ENCODE measurements at regions not wholly inside any gene's neighbourhood (a gene's known extent, or its start where the extent isn't known, plus 50 kb on each side); places are given as distances from the start of the nearest gene placed in this dataset.
"Not testable (repeated sequence)": the region's sequence is repeated elsewhere in the genome, so short reads cannot be mapped to it uniquely, and the experiment has no call there.

DNA sequence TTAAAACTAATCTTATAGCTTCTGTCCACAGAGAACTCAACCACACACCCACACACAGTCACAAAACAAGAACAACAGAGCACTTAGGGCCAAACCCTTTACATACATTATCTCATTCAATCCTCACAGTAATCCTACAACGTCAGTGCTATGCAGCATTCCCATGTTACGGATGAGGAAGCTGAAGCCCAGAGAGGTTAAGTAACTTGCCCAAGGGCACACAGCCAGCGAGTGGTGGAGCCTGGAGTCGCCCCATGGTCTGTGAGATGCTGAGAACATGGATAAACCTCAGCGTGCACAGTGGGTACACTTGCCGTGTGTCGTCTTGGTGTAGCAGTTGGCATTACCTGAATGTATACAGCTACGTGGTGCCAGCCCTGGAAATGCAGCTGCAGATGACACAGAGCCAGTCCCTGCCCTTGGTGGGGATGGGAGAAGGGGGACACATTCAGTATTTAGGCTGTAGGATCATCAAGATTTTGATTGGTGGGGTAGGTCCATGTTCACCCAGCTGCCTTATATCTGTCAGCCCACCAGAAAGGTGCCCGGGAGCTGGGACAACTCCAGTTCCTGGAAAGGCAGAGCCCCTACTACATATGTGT is 177.0 kb downstream of the IRF8 start:
- no peak overlapping the region for H3K4me3 ChIP-seq (ENCODE audit: low read length)
- no peaks in the 10 kb centered on the region for H3K36me3 ChIP-seq (ENCODE audit: control insufficient read depth, insufficient read depth, low read length)
- no peaks in the 10 kb centered on the region for H3K9me3 ChIP-seq (ENCODE audit: control insufficient read depth, low read depth, low read length)
- DNase-seq, result no peak
- H3K27ac ChIP-seq (ENCODE audit: low read length), result no peak overlapping the region
- peaks cover 16% of the 10 kb centered on the region for H3K4me1 ChIP-seq (ENCODE audit: control insufficient read depth, insufficient read depth, low read length)
- peaks cover 8% of the 10 kb centered on the region for H3K27me3 ChIP-seq (ENCODE audit: control insufficient read depth, insufficient read depth, low read length)
- WGBS (ENCODE audit: insufficient coverage, low lambda C conversion rate), result no CpG with 5 or more reads among the region's 9 CpGs

DNA sequence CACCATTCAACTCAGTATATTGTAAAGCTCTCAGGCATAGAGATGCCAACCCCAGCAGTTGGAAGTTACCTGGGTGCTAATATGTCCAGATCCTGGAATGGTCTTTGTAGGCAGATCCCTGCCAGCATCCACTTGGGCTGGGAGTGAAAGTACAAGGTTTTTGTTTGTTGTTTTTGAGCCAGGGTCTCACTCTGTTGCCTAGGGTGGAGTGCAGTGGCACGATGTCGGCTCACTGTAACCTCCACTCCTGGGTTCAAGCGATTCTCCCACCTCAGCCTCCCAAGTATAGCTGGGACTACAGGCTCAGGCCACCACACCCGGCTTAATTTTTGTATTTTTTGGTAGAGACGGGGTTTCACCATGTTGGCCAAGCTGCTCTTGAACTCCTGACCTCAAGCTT is 177.6 kb downstream of the IRF8 start:
- no peaks in the 10 kb centered on the region for H3K36me3 ChIP-seq (ENCODE audit: control insufficient read depth, insufficient read depth, low read length)
- no peak overlapping the region for H3K27ac ChIP-seq (ENCODE audit: low read length)
- no peak for DNase-seq
- H3K4me3 ChIP-seq (ENCODE audit: low read length), result no peak overlapping the region
- WGBS (ENCODE audit: insufficient coverage, low lambda C conversion rate), result no CpG with 5 or more reads among the region's 5 CpGs
- peaks cover 8% of the 10 kb centered on the region for H3K27me3 ChIP-seq (ENCODE audit: control insufficient read depth, insufficient read depth, low read length)
- peaks cover 16% of the 10 kb centered on the region for H3K4me1 ChIP-seq (ENCODE audit: control insufficient read depth, insufficient read depth, low read length)
- H3K9me3 ChIP-seq (ENCODE audit: control insufficient read depth, low read depth, low read length), result no peaks in the 10 kb centered on the region

DNA sequence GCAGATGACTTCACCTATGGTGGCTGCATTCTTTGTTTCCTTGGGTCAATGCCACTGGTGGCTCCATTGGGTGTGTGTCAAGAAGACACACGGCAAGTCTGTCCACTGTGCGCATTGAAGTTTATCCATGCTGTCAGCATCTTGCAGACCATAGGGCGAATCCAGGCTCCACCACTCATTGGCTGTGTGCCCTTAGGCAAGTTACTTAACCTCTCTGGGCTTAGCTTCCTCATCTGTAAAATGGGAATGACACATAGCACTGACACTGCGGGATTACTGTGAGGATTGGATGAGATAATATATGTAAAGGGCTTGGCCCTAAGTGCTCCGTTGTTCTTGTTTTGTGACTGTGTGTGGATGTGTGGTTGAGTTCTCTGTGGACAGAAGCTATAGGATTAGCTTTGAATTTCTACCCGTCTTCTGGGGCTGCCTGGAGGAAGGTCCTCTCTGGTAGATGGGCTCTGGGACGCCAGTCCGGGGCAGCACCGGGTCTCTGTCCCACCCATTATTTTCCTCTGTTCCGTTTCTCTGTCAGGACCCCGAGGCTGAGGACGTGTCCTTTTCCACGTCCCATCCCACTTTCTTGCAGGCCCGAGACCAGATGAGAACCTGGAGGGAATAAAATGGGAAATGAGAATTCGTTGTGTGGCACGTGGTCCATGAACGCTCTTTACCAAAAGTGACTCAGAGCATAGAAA is 178.4 kb downstream of the IRF8 start:
- Histone ChIP-seq H3K27me3 (ENCODE audit: control insufficient read depth, insufficient read depth, low read length) (peaks cover 8% of the 10 kb centered on the region), H3K4me3 (ENCODE audit: low read length) (no peak overlapping the region), H3K27ac (ENCODE audit: low read length) (no peak overlapping the region), H3K9me3 (ENCODE audit: control insufficient read depth, low read depth, low read length) (no peaks in the 10 kb centered on the region), H3K36me3 (ENCODE audit: control insufficient read depth, insufficient read depth, low read length) (no peaks in the 10 kb centered on the region), H3K4me1 (ENCODE audit: control insufficient read depth, insufficient read depth, low read length) (peaks cover 16% of the 10 kb centered on the region)
- no peak for DNase-seq
- no CpG with 5 or more reads among the region's 17 CpGs for WGBS (ENCODE audit: insufficient coverage, low lambda C conversion rate)

GRCh38 chr16:86078121-86078600 is 179.2 kb downstream of the IRF8 start:
- Histone ChIP-seq H3K4me3 (ENCODE audit: low read length) (no peak overlapping the region), H3K27me3 (ENCODE audit: control insufficient read depth, insufficient read depth, low read length) (peaks cover 8% of the 10 kb centered on the region), H3K27ac (ENCODE audit: low read length) (no peak overlapping the region), H3K9me3 (ENCODE audit: control insufficient read depth, low read depth, low read length) (no peaks in the 10 kb centered on the region), H3K36me3 (ENCODE audit: control insufficient read depth, insufficient read depth, low read length) (no peaks in the 10 kb centered on the region), H3K4me1 (ENCODE audit: control insufficient read depth, insufficient read depth, low read length) (peaks cover 15% of the 10 kb centered on the region)
- DNase-seq, result no peak
- WGBS (ENCODE audit: insufficient coverage, low lambda C conversion rate), result no CpG with 5 or more reads among the region's 18 CpGs

- H3K4me1 ChIP-seq (ENCODE audit: control insufficient read depth, insufficient read depth, low read length), result peaks cover 13% of the 10 kb centered on the region
- no CpG with 5 or more reads among the region's 13 CpGs for WGBS (ENCODE audit: insufficient coverage, low lambda C conversion rate)
- not testable (repeated sequence) for H3K4me3 ChIP-seq (ENCODE audit: low read length); H3K36me3 ChIP-seq (ENCODE audit: control insufficient read depth, insufficient read depth, low read length); H3K27me3 ChIP-seq (ENCODE audit: control insufficient read depth, insufficient read depth, low read length); DNase-seq; H3K27ac ChIP-seq (ENCODE audit: low read length); H3K9me3 ChIP-seq (ENCODE audit: control insufficient read depth, low read depth, low read length)
These were observed 179.7 kb downstream of the IRF8 start for GRCh38 chr16:86078711-86079110.

GRCh38 chr16:86079255-86079885 is 180.4 kb downstream of the IRF8 start:
- Histone ChIP-seq H3K4me3 (ENCODE audit: low read length) (no peak overlapping the region), H3K36me3 (ENCODE audit: control insufficient read depth, insufficient read depth, low read length) (no peaks in the 10 kb centered on the region), H3K4me1 (ENCODE audit: control insufficient read depth, insufficient read depth, low read length) (peaks cover 8% of the 10 kb centered on the region), H3K27me3 (ENCODE audit: control insufficient read depth, insufficient read depth, low read length) (peaks cover 8% of the 10 kb centered on the region), H3K27ac (ENCODE audit: low read length) (no peak overlapping the region), H3K9me3 (ENCODE audit: control insufficient read depth, low read depth, low read length) (no peaks in the 10 kb centered on the region)
- whole genome bisulfite sequencing (ENCODE audit: insufficient coverage, low lambda C conversion rate), result no CpG with 5 or more reads among the region's 15 CpGs
- DNase-seq, result no peak

DNA sequence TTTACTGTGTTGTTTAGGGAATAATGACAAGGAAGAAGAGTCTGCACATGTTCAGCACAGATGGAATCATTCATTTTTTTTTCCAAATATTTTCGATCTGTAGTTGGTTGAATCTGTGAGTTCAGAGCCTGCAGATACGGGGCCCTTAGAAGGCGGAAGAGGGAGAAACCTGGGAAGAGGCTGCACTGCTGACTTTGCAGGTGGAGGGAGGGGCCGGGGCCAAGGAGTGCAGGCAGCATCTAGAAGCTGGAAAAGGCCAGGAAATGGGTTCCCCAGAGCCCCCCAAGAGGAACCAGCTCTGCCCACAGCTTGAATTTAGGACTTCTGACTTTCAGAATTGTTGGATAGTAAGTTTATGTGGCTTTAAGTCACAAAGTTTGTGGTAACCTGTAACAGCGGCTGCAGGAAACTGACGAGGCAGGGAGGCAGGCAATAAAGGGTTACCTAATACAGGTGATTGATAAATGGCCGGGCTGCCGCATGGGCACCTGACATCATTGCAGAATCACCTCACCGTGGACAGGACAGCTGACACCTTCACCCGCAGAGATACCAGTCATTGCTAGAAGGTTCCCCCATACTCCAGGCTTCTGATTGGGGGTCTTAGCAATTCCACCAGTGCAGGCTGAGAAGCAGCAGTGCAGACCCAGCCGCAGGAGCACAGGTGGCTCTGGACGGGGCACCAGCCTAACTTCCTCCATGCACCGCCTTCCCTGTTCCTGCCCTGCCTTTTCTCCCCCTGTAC is 181.3 kb downstream of the IRF8 start:
- Histone ChIP-seq H3K4me1 (ENCODE audit: control insufficient read depth, insufficient read depth, low read length) (no peaks in the 10 kb centered on the region), H3K27me3 (ENCODE audit: control insufficient read depth, insufficient read depth, low read length) (peaks cover 8% of the 10 kb centered on the region), H3K27ac (ENCODE audit: low read length) (no peak overlapping the region), H3K9me3 (ENCODE audit: control insufficient read depth, low read depth, low read length) (no peaks in the 10 kb centered on the region), H3K4me3 (ENCODE audit: low read length) (no peak overlapping the region), H3K36me3 (ENCODE audit: control insufficient read depth, insufficient read depth, low read length) (no peaks in the 10 kb centered on the region)
- no CpG with 5 or more reads among the region's 13 CpGs for WGBS (ENCODE audit: insufficient coverage, low lambda C conversion rate)
- DNase-seq, result no peak

DNA sequence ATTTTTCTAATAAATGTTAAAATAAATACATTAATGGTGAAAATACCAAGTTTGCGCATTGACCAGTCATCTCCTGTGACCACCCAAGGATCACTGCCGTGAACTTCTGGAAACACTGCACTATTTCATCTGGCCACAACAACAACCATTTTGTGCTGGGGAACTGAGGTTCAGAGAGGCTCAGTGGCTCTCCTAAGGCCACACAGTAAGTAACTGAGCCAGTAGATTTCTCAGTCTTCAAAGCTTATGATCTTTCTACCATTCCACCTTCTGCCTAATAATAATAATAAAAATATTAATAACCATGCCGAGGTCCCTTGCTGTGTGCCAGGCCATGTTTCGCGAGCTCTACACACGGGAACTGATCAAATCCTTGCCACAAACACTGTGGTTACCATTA is 182.0 kb downstream of the IRF8 start:
- Histone ChIP-seq H3K4me3 (ENCODE audit: low read length) (no peak overlapping the region), H3K36me3 (ENCODE audit: control insufficient read depth, insufficient read depth, low read length) (no peaks in the 10 kb centered on the region), H3K27ac (ENCODE audit: low read length) (no peak overlapping the region), H3K9me3 (ENCODE audit: control insufficient read depth, low read depth, low read length) (no peaks in the 10 kb centered on the region), H3K4me1 (ENCODE audit: control insufficient read depth, insufficient read depth, low read length) (no peaks in the 10 kb centered on the region), H3K27me3 (ENCODE audit: control insufficient read depth, insufficient read depth, low read length) (peaks cover 8% of the 10 kb centered on the region)
- WGBS (ENCODE audit: insufficient coverage, low lambda C conversion rate), result no CpG with 5 or more reads among the region's 6 CpGs
- no peak for DNase-seq

- no peaks in the 10 kb centered on the region for H3K9me3 ChIP-seq (ENCODE audit: control insufficient read depth, low read depth, low read length)
- no peak overlapping the region for H3K4me3 ChIP-seq (ENCODE audit: low read length)
- H3K4me1 ChIP-seq (ENCODE audit: control insufficient read depth, insufficient read depth, low read length), result no peaks in the 10 kb centered on the region
- no CpG with 5 or more reads among the region's 10 CpGs for WGBS (ENCODE audit: insufficient coverage, low lambda C conversion rate)
- H3K27me3 ChIP-seq (ENCODE audit: control insufficient read depth, insufficient read depth, low read length), result peaks cover 8% of the 10 kb centered on the region
- DNase-seq, result no peak
- H3K36me3 ChIP-seq (ENCODE audit: control insufficient read depth, insufficient read depth, low read length), result no peaks in the 10 kb centered on the region
- H3K27ac ChIP-seq (ENCODE audit: low read length), result no peak overlapping the region
These were observed 183.6 kb downstream of the IRF8 start for GRCh38 chr16:86082418-86083030.

DNA sequence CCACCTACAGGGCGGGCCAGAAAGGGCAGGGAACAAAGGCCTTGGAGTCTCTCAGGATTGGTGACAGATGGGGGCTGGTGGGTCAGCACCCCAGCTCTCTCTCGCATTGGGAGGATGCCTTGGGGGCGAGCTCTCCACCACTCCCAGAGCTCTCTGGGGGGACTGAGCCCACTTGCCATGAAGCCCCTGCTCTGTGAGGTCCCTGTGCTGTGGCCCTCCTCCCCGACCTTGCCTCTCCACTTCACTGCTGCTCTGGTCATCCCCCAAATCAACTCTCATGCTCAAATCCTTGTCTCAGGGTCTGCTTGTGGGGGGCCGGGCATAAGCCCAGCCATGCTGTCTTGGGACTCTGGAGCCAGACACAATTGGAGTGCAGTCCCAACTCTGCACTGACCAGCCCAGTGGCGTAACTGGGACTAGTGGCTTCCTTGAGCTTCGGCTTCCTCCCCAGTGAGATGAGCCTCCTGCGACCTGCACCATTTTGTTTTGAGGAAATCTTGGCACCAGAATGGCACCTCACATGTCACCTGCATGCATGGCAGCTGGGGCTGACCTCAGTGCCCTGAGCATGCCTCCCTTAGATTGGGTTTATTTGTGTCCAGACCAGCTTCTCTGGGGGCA is 184.5 kb downstream of the IRF8 start:
- Histone ChIP-seq H3K27me3 (ENCODE audit: control insufficient read depth, insufficient read depth, low read length) (peaks cover 8% of the 10 kb centered on the region), H3K9me3 (ENCODE audit: control insufficient read depth, low read depth, low read length) (no peaks in the 10 kb centered on the region), H3K36me3 (ENCODE audit: control insufficient read depth, insufficient read depth, low read length) (no peaks in the 10 kb centered on the region), H3K27ac (ENCODE audit: low read length) (no peak overlapping the region), H3K4me1 (ENCODE audit: control insufficient read depth, insufficient read depth, low read length) (no peaks in the 10 kb centered on the region), H3K4me3 (ENCODE audit: low read length) (no peak overlapping the region)
- no peak for DNase-seq
- WGBS (ENCODE audit: insufficient coverage, low lambda C conversion rate), result no CpG with 5 or more reads among the region's 8 CpGs
